IPS DF 6.9 (cell line): ENCODE measurements at regions not wholly inside any gene's neighbourhood (a gene's known extent, or its start where the extent isn't known, plus 50 kb on each side); places are given as distances from the start of the nearest gene placed in this dataset.

Experiments used
- DNase-seq: peaks from one replicate; pipeline ENCODE4 v3.0.0-alpha.2; 2013; ENCODE audit warnings: low read depth, low spot score
- H3K27ac ChIP-seq: one replicate; pipeline ENCODE4 v1.5.1; 2013; ENCODE audit warnings: low read length, control low read depth
- H3K27me3 ChIP-seq: 2 replicates; pipeline ENCODE4 v1.6.1; 2013; ENCODE audit warnings: mild to moderate bottlenecking, low read length; ENCODE audit not compliant: control insufficient read depth, insufficient read depth
- H3K36me3 ChIP-seq: 2 replicates; pipeline ENCODE4 v1.6.1; 2013; ENCODE audit warnings: low read length; ENCODE audit not compliant: control insufficient read depth, insufficient read depth
- H3K4me1 ChIP-seq: 2 replicates; pipeline ENCODE4 v1.6.1; 2013; ENCODE audit warnings: low read length; ENCODE audit not compliant: control insufficient read depth, insufficient read depth
- H3K4me3 ChIP-seq: 2 replicates; pipeline ENCODE4 v1.5.1; 2013; ENCODE audit warnings: mild to moderate bottlenecking, low read length
- H3K9me3 ChIP-seq: 2 replicates; pipeline ENCODE4 v1.6.1; 2013; ENCODE audit warnings: low read length, inconsistent platforms; ENCODE audit not compliant: control insufficient read depth, insufficient read depth
- WGBS: extraction: QIAGEN DNeasy Blood & Tissue Kit; methylation state at CpG from one replicate; pipeline ENCODE4 v1.1.7; 2013; ENCODE audit warnings: mixed read lengths, missing lambda C conversion rate; ENCODE audit not compliant: insufficient read length, insufficient coverage; 5-methylcytosine and 5-hydroxymethylcytosine counted together

- Histone ChIP-seq H3K36me3 (no peaks in the 10 kb centered on the region), H3K9me3 (no peaks in the 10 kb centered on the region), H3K4me1 (no peaks in the 10 kb centered on the region), H3K27me3 (peaks cover 48% of the 10 kb centered on the region), H3K27ac (no peak overlapping the region), H3K4me3 (no peak overlapping the region)
- whole genome bisulfite sequencing: no CpG with 5 or more reads among the region's 5 CpGs
- no peak for DNase-seq
These were observed 305.8 kb downstream of the MDFIC start for GRCh38 chr7:115227473-115228235.

- Histone ChIP-seq H3K4me1 (no peaks in the 10 kb centered on the region), H3K27me3 (peaks cover 48% of the 10 kb centered on the region), H3K27ac (no peak overlapping the region), H3K9me3 (no peaks in the 10 kb centered on the region), H3K4me3 (no peak overlapping the region), H3K36me3 (no peaks in the 10 kb centered on the region)
- WGBS: no CpG with 5 or more reads among the region's 1 CpG
- DNase-seq: peak; percentile 66
These were observed 304.5 kb downstream of the MDFIC start for GRCh38 chr7:115226410-115226809.

DNA sequence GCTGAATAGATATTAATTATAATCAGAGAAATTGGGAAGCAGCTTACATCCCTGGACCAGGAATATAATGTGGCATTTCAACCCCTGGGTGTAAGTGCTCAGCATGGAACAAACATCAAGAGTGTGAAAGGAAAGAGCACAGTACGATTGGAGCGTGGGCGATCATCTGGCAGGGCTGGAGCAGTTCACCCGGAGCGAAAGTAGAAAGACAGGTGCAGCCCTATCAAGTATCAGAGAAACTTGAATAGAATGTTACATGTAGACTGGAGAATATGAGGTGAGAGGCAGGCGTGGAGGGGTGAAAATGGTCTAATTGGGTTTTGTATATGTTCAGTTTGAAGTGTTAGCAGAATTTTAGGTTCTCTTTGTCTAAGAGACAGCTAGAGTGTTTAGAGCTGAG is 303.0 kb downstream of the MDFIC start:
- H3K27ac ChIP-seq: no peak overlapping the region
- no CpG with 5 or more reads among the region's 6 CpGs for WGBS
- H3K27me3 ChIP-seq: peaks cover 48% of the 10 kb centered on the region
- no peaks in the 10 kb centered on the region for H3K4me1 ChIP-seq
- no peaks in the 10 kb centered on the region for H3K36me3 ChIP-seq
- H3K4me3 ChIP-seq: no peak overlapping the region
- DNase-seq: no peak
- no peaks in the 10 kb centered on the region for H3K9me3 ChIP-seq

DNA sequence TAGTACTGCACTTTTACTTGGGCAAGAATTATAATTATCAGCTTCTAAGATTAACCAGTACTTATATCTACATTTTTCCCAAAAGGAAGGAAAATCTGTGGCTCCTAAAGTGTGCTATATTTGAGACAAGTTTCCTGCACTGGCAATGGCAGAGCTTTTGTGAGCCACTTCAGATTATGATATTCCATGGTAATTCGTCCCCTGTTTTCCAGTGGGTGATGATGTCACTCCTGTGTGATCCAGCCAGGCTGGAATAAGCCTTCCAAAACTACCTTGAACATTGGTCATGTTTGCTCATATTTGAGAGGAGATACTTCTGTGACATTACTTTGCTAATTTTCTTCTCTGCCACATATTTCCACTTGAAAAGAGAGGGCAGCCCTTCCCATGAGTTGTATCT is 302.1 kb downstream of the MDFIC start:
- no peak overlapping the region for H3K27ac ChIP-seq
- DNase-seq: no peak
- H3K9me3 ChIP-seq: no peaks in the 10 kb centered on the region
- H3K36me3 ChIP-seq: no peaks in the 10 kb centered on the region
- WGBS: no CpG with 5 or more reads among the region's 1 CpG
- no peak overlapping the region for H3K4me3 ChIP-seq
- peaks cover 42% of the 10 kb centered on the region for H3K27me3 ChIP-seq
- H3K4me1 ChIP-seq: no peaks in the 10 kb centered on the region

DNA sequence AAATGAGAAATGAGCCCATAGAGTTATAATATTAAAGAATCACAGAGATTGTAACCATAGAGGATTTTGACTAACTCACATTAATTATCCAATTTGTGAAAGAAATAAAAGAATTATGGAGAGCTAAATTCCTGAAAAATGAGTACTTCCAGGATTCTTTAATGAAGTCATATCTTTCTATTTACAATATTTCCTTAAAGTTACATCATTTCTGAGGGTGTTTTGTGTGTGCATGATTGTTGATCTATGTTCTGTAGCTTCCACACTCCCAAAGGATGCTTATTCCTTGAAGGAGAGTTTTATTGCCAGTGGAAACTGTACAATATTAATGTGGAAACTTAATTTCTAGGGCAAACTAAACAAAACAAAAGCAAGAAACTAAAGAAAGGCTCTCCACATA is 299.6 kb downstream of the MDFIC start:
- Histone ChIP-seq H3K27ac (no peak overlapping the region), H3K27me3 (peaks cover 29% of the 10 kb centered on the region), H3K36me3 (no peaks in the 10 kb centered on the region), H3K9me3 (no peaks in the 10 kb centered on the region), H3K4me3 (no peak overlapping the region), H3K4me1 (no peaks in the 10 kb centered on the region)
- no peak for DNase-seq

- no CpG with 5 or more reads among the region's 1 CpG for WGBS
- Histone ChIP-seq H3K36me3 (no peaks in the 10 kb centered on the region), H3K4me3 (no peak overlapping the region), H3K4me1 (no peaks in the 10 kb centered on the region), H3K27me3 (peaks cover 3% of the 10 kb centered on the region; the same call in 1 of the 2 replicates), H3K27ac (no peak overlapping the region), H3K9me3 (no peaks in the 10 kb centered on the region)
- no peak for DNase-seq
These were observed 296.2 kb downstream of the MDFIC start for GRCh38 chr7:115218076-115218475.

- no peak overlapping the region for H3K27ac ChIP-seq
- no peak for DNase-seq
- 100% methylated on average over 1 of the region's 1 CpG for WGBS
These were observed 295.5 kb downstream of the MDFIC start for GRCh38 chr7:115217373-115217772.

GRCh38 chr7:115216652-115217051 is 294.8 kb downstream of the MDFIC start:
- Histone ChIP-seq H3K4me3 (no peak overlapping the region), H3K36me3 (no peaks in the 10 kb centered on the region), H3K9me3 (no peaks in the 10 kb centered on the region), H3K27me3 (no peaks in the 10 kb centered on the region; the same call in 1 of the 2 replicates), H3K4me1 (no peaks in the 10 kb centered on the region), H3K27ac (no peak overlapping the region)
- DNase-seq: no peak
- no CpG with 5 or more reads among the region's 1 CpG for WGBS

More at GRCh38 chr7:115217373-115217772, 295.5 kb downstream of the MDFIC start:
- H3K4me3 ChIP-seq: no peak overlapping the region
- no peaks in the 10 kb centered on the region for H3K36me3 ChIP-seq
- no peaks in the 10 kb centered on the region for H3K4me1 ChIP-seq
- no peaks in the 10 kb centered on the region; the same call in 1 of the 2 replicates for H3K27me3 ChIP-seq
- H3K9me3 ChIP-seq: no peaks in the 10 kb centered on the region

DNA sequence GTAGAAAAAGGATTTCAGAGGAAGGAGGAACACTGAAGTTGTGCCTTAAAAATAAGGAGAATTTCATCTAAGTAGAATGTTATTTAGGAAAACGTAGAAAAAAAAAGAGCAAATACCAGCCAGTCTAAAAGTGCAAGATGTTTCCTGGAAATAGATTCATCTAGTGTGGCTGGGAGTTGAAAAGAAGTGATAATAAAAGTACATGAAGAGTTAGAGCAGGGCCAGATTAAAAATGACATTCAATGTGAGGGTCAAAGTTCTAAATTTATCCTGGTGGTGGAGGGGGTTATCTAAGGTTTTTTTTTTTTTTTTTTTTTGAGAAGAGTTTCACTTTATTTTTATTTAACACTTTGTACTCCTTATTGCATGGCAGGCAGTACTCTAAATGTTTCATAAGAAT is 289.3 kb downstream of the MDFIC start:
- H3K27me3 ChIP-seq: no peaks in the 10 kb centered on the region
- no peak for DNase-seq
- no peaks in the 10 kb centered on the region for H3K36me3 ChIP-seq
- WGBS: no CpG with 5 or more reads among the region's 1 CpG
- H3K4me1 ChIP-seq: no peaks in the 10 kb centered on the region
- no peaks in the 10 kb centered on the region for H3K9me3 ChIP-seq
- H3K4me3 ChIP-seq: no peak overlapping the region
- no peak overlapping the region for H3K27ac ChIP-seq

GRCh38 chr7:115210552-115210951 is 288.7 kb downstream of the MDFIC start:
- no peak overlapping the region for H3K27ac ChIP-seq
- no peak overlapping the region for H3K4me3 ChIP-seq
- no peaks in the 10 kb centered on the region for H3K36me3 ChIP-seq
- H3K4me1 ChIP-seq: no peaks in the 10 kb centered on the region
- no peaks in the 10 kb centered on the region for H3K9me3 ChIP-seq
- WGBS: no CpG with 5 or more reads among the region's 4 CpGs
- no peaks in the 10 kb centered on the region for H3K27me3 ChIP-seq
- DNase-seq: no peak
